ENCODE measurements at regions not wholly inside any gene's neighbourhood (a gene's known extent, or its start where the extent isn't known, plus 50 kb on each side); places are given as distances from the start of the nearest gene placed in this dataset.

GRCh38 chr6:47922391-47922790 is 140.6 kb downstream of the OPN5 start:
- Histone ChIP-seq H3K27me3 (replicated peaks in 1 of 7) (no peaks in the 10 kb centered on the region), H3K9me3 (no peaks in the 10 kb centered on the region), H3K27ac (no peak overlapping the region), H3K4me1 (no peaks in the 10 kb centered on the region), H3K4me3 (no peak overlapping the region), H3K36me3 (no peaks in the 10 kb centered on the region)
- 74 to 89% (median 79%) methylated on average over 4 of the region's 4 CpGs for WGBS, 5 donors
- intact Hi-C loops (cut with DNase I; ENCODE audit: low total_unique reads), result no loop called here
- DNase-seq, result no peak
- TF ChIP-seq POLR2A (IDR thresholded peaks at IDR 0.05) (no peak), POLR2AphosphoS5 (IDR thresholded peaks at IDR 0.05) (no peak), CTCF (IDR thresholded peaks at IDR 0.05 in 8 of 11, conservative IDR thresholded peaks at IDR 0.05 in 3 of 11) (no peak)

GRCh38 chr6:47919875-47920274 is 138.0 kb downstream of the OPN5 start:
- Histone ChIP-seq H3K9me3 (no peaks in the 10 kb centered on the region), H3K27me3 (replicated peaks in 1 of 7) (no peaks in the 10 kb centered on the region), H3K27ac (no peak overlapping the region), H3K4me3 (no peak overlapping the region), H3K36me3 (no peaks in the 10 kb centered on the region), H3K4me1 (no peaks in the 10 kb centered on the region)
- 61 to 83% (median 71%) methylated on average over 3 of the region's 3 CpGs for WGBS, 5 donors
- TF ChIP-seq POLR2AphosphoS5 (IDR thresholded peaks at IDR 0.05), result no peak
- TF ChIP-seq CTCF (IDR thresholded peaks at IDR 0.05 in 8 of 11, conservative IDR thresholded peaks at IDR 0.05 in 3 of 11), result no peak
- no peak for TF ChIP-seq POLR2A (IDR thresholded peaks at IDR 0.05)
- no peak for DNase-seq
- intact Hi-C loops (cut with DNase I; ENCODE audit: low total_unique reads), result no loop called here

- H3K27me3 ChIP-seq (replicated peaks in 1 of 7), result no peaks in the 10 kb centered on the region
Measured at GRCh38 chr6:47917811-47918210, 136.0 kb downstream of the OPN5 start.

DNA sequence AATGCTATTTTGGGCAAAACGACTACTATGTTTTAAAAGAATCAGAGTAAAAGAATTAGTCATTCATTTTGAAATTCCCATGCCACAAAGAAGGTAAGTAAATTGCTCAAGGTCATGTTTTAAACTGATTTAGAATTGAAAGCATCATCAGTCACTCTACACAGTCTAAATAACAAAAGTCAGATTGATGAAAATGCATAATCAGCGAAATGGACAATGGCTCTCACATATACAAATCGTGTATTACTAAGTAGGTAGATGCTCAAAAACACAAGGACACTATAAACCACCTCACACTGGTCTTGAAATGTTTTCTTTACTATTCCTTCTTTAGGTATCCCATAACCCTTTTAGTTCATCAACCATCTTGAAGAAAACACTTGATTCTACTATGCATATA is 135.4 kb downstream of the OPN5 start:
- Histone ChIP-seq H3K36me3 (no peaks in the 10 kb centered on the region), H3K4me1 (no peaks in the 10 kb centered on the region), H3K27ac (no peak overlapping the region), H3K4me3 (no peak overlapping the region), H3K27me3 (replicated peaks in 1 of 7) (no peaks in the 10 kb centered on the region), H3K9me3 (no peaks in the 10 kb centered on the region)
- intact Hi-C loops (cut with DNase I; ENCODE audit: low total_unique reads), result no loop called here
- TF ChIP-seq CTCF (IDR thresholded peaks at IDR 0.05 in 8 of 11, conservative IDR thresholded peaks at IDR 0.05 in 3 of 11), result no peak
- TF ChIP-seq POLR2A (IDR thresholded peaks at IDR 0.05), result no peak
- no peak for TF ChIP-seq POLR2AphosphoS5 (IDR thresholded peaks at IDR 0.05)
- 70 to 85% (median 73%) methylated on average over 3 of the region's 3 CpGs for WGBS, 5 donors
- DNase-seq, result no peak

More at GRCh38 chr6:47917811-47918210, 136.0 kb downstream of the OPN5 start:
- no peaks in the 10 kb centered on the region for H3K36me3 ChIP-seq
- no peak overlapping the region for H3K27ac ChIP-seq
- intact Hi-C loops (cut with DNase I; ENCODE audit: low total_unique reads), result no loop called here
- DNase-seq, result no peak
- H3K4me3 ChIP-seq, result no peak overlapping the region
- 68 to 79% (median 73%) methylated on average over 3 of the region's 3 CpGs for WGBS, 5 donors
- no peaks in the 10 kb centered on the region for H3K9me3 ChIP-seq
- TF ChIP-seq POLR2AphosphoS5 (IDR thresholded peaks at IDR 0.05) (no peak), POLR2A (IDR thresholded peaks at IDR 0.05) (no peak), CTCF (IDR thresholded peaks at IDR 0.05 in 8 of 11, conservative IDR thresholded peaks at IDR 0.05 in 3 of 11) (no peak)
- no peaks in the 10 kb centered on the region for H3K4me1 ChIP-seq
